Prostate gland (tissue), 2 donors: ENCODE measurements at regions not wholly inside any gene's neighbourhood (a gene's known extent, or its start where the extent isn't known, plus 50 kb on each side); places are given as distances from the start of the nearest gene placed in this dataset.

Experiments used
- POLR2A ChIP-seq: fragments of 450-650 bp; IDR thresholded peaks from one replicate; pipeline ENCODE4 v1.6.1; 2016; ENCODE audit warnings: antibody characterized with exemption, mild to moderate bottlenecking
- POLR2AphosphoS5 ChIP-seq: sonication (generic); formaldehyde crosslinking; IDR thresholded peaks from one replicate; pipeline ENCODE4 v1.6.1; 2017; ENCODE audit warnings: antibody characterized with exemption
- TF ChIP-seq, protein P1 (sequence below), 4 experiments: fragments of 200-600 bp in 2 of 4; fragments of 450-650 bp in 2 of 4; sonication (generic) in 2 of 4; IDR thresholded peaks; 1 replicate in 3 of 4; 2 replicates in 1 of 4; pipeline ENCODE4 v1.5.1; 2016 to 2019; ENCODE audit warnings: antibody characterized with exemption in 4 of 4, mild to moderate bottlenecking in 2 of 4, moderate library complexity in 2 of 4

DNA sequence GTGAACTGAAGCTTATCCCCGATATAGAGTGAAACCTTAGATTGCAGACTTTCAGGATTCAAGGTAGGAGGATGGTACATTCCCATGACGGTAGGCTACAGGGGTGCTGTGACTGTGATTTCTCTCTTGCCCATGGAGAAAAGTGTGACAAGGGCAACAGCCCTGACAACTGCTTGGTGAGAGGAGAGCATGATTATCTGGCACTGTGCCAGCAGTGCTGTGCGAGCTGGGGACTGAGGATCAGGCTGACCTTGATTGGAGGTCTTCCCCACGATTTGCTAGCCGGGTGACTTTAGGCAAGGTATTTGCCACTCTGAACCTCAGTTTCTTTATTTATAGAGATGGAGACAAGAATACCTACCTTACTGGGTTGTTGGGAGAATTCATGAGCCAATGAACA, 229.5 kb downstream of the PTEN start:
- TF ChIP-seq POLR2A (no peak), POLR2AphosphoS5 (no peak)
- TF ChIP-seq, protein P1, sequence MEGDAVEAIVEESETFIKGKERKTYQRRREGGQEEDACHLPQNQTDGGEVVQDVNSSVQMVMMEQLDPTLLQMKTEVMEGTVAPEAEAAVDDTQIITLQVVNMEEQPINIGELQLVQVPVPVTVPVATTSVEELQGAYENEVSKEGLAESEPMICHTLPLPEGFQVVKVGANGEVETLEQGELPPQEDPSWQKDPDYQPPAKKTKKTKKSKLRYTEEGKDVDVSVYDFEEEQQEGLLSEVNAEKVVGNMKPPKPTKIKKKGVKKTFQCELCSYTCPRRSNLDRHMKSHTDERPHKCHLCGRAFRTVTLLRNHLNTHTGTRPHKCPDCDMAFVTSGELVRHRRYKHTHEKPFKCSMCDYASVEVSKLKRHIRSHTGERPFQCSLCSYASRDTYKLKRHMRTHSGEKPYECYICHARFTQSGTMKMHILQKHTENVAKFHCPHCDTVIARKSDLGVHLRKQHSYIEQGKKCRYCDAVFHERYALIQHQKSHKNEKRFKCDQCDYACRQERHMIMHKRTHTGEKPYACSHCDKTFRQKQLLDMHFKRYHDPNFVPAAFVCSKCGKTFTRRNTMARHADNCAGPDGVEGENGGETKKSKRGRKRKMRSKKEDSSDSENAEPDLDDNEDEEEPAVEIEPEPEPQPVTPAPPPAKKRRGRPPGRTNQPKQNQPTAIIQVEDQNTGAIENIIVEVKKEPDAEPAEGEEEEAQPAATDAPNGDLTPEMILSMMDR (IDR thresholded peaks at IDR 0.05): no peak
